ENCODE measurements at regions not wholly inside any gene's neighbourhood (a gene's known extent, or its start where the extent isn't known, plus 50 kb on each side); places are given as distances from the start of the nearest gene placed in this dataset.

- WGBS: 66% methylated on average over 7 of the region's 7 CpGs
- Histone ChIP-seq H3K4me1 (ENCODE audit: control insufficient read depth in 4 of 4, insufficient read depth in 4 of 4, low read length in 3 of 4) (no peaks in the 10 kb centered on the region), H3K9me3 (ENCODE audit: control insufficient read depth in 4 of 4, low read length in 3 of 4) (peaks cover 0 to 3% (median 3%) of the 10 kb centered on the region in 4 donors), H3K27me3 (ENCODE audit: control insufficient read depth in 4 of 4, insufficient read depth in 4 of 4, low read length in 3 of 4) (peaks cover 0 to 3% (median under 1%) of the 10 kb centered on the region in 4 donors), H3K9ac (ENCODE audit: low read depth in 1 of 2, low read length in 2 of 2) (no peak overlapping the region), H3K4me3 (ENCODE audit: low read depth in 1 of 3, low read length in 3 of 3) (no peak overlapping the region), H3K36me3 (ENCODE audit: control insufficient read depth in 4 of 4, insufficient read depth in 3 of 4, low read depth in 1 of 4, low read length in 3 of 4) (no peaks in the 10 kb centered on the region), H3K27ac (ENCODE audit: low read depth in 1 of 2, low read length in 2 of 2) (no peak overlapping the region)
- TF ChIP-seq TAF1 (conservative IDR thresholded peaks at IDR 0.05) (no peak), HNF4G (IDR thresholded peaks at IDR 0.05) (no peak), FOXA1 (IDR thresholded peaks at IDR 0.05) (no peak), FOXA2 (IDR thresholded peaks at IDR 0.05) (no peak), GABPA (IDR thresholded peaks at IDR 0.05 in 1 of 2, conservative IDR thresholded peaks at IDR 0.05 in 1 of 2) (no peak), RAD21 (IDR thresholded peaks at IDR 0.05) (no peak), HNF4A (conservative IDR thresholded peaks at IDR 0.05) (no peak), SP1 (IDR thresholded peaks at IDR 0.05) (no peak)
- no peak for DNase-seq (ENCODE audit: low spot score)
These were observed 457.9 kb downstream of the GPAT3 start for GRCh38 chr4:83993774-83994173.

GRCh38 chr4:83989835-83990234 lies 453.9 kb downstream of the GPAT3 start:
- Histone ChIP-seq H3K27ac (ENCODE audit: low read depth in 1 of 2, low read length in 2 of 2) (no peak overlapping the region), H3K4me3 (ENCODE audit: low read depth in 1 of 3, low read length in 3 of 3) (no peak overlapping the region), H3K27me3 (ENCODE audit: control insufficient read depth in 4 of 4, insufficient read depth in 4 of 4, low read length in 3 of 4) (peaks cover 0 to 3% (median under 1%) of the 10 kb centered on the region in 4 donors), H3K9me3 (ENCODE audit: control insufficient read depth in 4 of 4, low read length in 3 of 4) (peaks cover 0 to 6% (median 3%) of the 10 kb centered on the region in 4 donors), H3K4me1 (ENCODE audit: control insufficient read depth in 4 of 4, insufficient read depth in 4 of 4, low read length in 3 of 4) (no peaks in the 10 kb centered on the region), H3K9ac (ENCODE audit: low read depth in 1 of 2, low read length in 2 of 2) (no peak overlapping the region), H3K36me3 (ENCODE audit: control insufficient read depth in 4 of 4, insufficient read depth in 3 of 4, low read depth in 1 of 4, low read length in 3 of 4) (no peaks in the 10 kb centered on the region)
- DNase-seq (ENCODE audit: low spot score): no peak
- TF ChIP-seq YY1 (IDR thresholded peaks at IDR 0.05): no peak
- TF ChIP-seq FOXA2 (IDR thresholded peaks at IDR 0.05): no peak
- TF ChIP-seq RXRA (IDR thresholded peaks at IDR 0.05): no peak
- TF ChIP-seq RAD21 (IDR thresholded peaks at IDR 0.05): no peak
- TF ChIP-seq FOXA1 (IDR thresholded peaks at IDR 0.05): no peak
- no peak for TF ChIP-seq JUND (IDR thresholded peaks at IDR 0.05)
- TF ChIP-seq NR2F2 (IDR thresholded peaks at IDR 0.05): no peak
- TF ChIP-seq SP1 (IDR thresholded peaks at IDR 0.05): no peak
- no peak for TF ChIP-seq GABPA (IDR thresholded peaks at IDR 0.05 in 1 of 2, conservative IDR thresholded peaks at IDR 0.05 in 1 of 2)
- TF ChIP-seq ATF3 (IDR thresholded peaks at IDR 0.05): no peak
- TF ChIP-seq TAF1 (conservative IDR thresholded peaks at IDR 0.05): no peak
- no peak for TF ChIP-seq HNF4G (IDR thresholded peaks at IDR 0.05)
- TF ChIP-seq CTCF (IDR thresholded peaks at IDR 0.05; ENCODE audit: low read depth, low read length, missing input control): no peak
- no peak for TF ChIP-seq HNF4A (conservative IDR thresholded peaks at IDR 0.05)
- no peak for TF ChIP-seq ZBTB33 (IDR thresholded peaks at IDR 0.05)
- no peak for TF ChIP-seq EGR1 (IDR thresholded peaks at IDR 0.05; ENCODE audit: low read depth in 2 of 2)
- no peak for TF ChIP-seq REST (IDR thresholded peaks at IDR 0.05)
- no peak for TF ChIP-seq MAX (IDR thresholded peaks at IDR 0.05)
- WGBS: 69% methylated on average over 7 of the region's 7 CpGs
